ENCODE measurements at regions not wholly inside any gene's neighbourhood (a gene's known extent, or its start where the extent isn't known, plus 50 kb on each side); places are given as distances from the start of the nearest gene placed in this dataset.
"Not testable (repeated sequence)": the region's sequence is repeated elsewhere in the genome, so short reads cannot be mapped to it uniquely, and the experiment has no call there.

DNA sequence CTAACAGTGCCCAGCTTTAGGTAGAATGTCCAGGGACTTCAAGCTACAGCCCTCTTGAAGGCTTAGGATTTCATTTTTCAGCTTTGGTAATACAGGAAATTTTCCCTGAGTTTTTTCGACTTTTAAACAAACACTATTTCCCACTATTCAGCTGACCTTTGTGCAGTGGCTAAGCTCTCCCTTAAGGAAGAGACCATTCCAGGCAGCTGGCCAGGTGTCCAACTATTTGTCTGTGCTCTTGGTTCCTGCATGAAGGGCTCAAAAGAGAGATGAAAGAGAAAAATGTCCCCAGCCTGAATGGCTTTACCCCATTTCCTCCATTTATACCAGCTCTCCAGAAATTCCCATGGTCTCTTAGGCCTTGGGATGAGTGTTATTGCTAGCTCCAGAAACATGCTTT, 111.9 kb upstream of the KLF8 start:
- Mint-ChIP-seq H3K4me3 (ENCODE audit: unreplicated experiment) (no peak overlapping the region), H3K36me3 (ENCODE audit: insufficient read depth, unreplicated experiment) (no peaks in the 10 kb centered on the region), H3K27me3 (ENCODE audit: insufficient read depth, unreplicated experiment) (peaks cover 2% of the 10 kb centered on the region), H3K4me1 (ENCODE audit: insufficient read depth, unreplicated experiment) (no peaks in the 10 kb centered on the region), H3K9me3 (ENCODE audit: unreplicated experiment) (no peaks in the 10 kb centered on the region), H3K27ac (ENCODE audit: low read depth, unreplicated experiment) (no peak overlapping the region)
- TF ChIP-seq, protein P1, sequence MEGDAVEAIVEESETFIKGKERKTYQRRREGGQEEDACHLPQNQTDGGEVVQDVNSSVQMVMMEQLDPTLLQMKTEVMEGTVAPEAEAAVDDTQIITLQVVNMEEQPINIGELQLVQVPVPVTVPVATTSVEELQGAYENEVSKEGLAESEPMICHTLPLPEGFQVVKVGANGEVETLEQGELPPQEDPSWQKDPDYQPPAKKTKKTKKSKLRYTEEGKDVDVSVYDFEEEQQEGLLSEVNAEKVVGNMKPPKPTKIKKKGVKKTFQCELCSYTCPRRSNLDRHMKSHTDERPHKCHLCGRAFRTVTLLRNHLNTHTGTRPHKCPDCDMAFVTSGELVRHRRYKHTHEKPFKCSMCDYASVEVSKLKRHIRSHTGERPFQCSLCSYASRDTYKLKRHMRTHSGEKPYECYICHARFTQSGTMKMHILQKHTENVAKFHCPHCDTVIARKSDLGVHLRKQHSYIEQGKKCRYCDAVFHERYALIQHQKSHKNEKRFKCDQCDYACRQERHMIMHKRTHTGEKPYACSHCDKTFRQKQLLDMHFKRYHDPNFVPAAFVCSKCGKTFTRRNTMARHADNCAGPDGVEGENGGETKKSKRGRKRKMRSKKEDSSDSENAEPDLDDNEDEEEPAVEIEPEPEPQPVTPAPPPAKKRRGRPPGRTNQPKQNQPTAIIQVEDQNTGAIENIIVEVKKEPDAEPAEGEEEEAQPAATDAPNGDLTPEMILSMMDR (IDR thresholded peaks at IDR 0.05; ENCODE audit: unreplicated experiment), result no peak
- ChIA-PET POLR2A (no interaction called here), CTCF (no interaction called here)
- DNase-seq (ENCODE audit: unreplicated experiment), result no peak
- no TSS peak for BruUV-seq (replicated peaks)
- intact Hi-C loops (cut with micrococcal nuclease), result no loop called here

DNA sequence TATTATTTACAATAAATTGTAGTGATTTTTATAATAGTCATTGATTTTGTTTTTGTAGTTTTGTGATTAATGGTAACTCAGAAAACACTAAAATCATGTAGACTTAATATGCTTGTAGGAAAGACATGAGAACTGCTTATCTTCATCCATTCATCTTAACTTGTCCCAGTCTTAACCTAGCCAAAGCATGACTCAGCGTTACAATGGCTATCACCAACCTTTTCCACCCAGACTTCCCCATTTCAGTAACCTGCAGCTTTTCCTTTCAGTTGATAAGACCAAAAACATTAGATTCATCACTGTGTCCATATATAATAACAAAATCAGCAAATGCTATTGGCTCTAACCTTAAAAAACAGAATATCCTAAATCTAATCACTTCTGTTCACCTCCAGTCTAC, 106.2 kb upstream of the KLF8 start:
- POLR2A ChIA-PET, result no interaction called here
- CTCF ChIA-PET, result no interaction called here
- DNase-seq (ENCODE audit: unreplicated experiment), result no peak
- BruUV-seq (replicated peaks), result no TSS peak
- TF ChIP-seq, protein P1 (IDR thresholded peaks at IDR 0.05; ENCODE audit: unreplicated experiment), result no peak
- peaks cover 36% of the 10 kb centered on the region for H3K27me3 Mint-ChIP-seq (ENCODE audit: insufficient read depth, unreplicated experiment)
- H3K4me3 Mint-ChIP-seq (ENCODE audit: unreplicated experiment), result no peak overlapping the region
- no peaks in the 10 kb centered on the region for H3K4me1 Mint-ChIP-seq (ENCODE audit: insufficient read depth, unreplicated experiment)
- no peaks in the 10 kb centered on the region for H3K9me3 Mint-ChIP-seq (ENCODE audit: unreplicated experiment)
- intact Hi-C loops (cut with micrococcal nuclease), result no loop called here
- no peak overlapping the region for H3K27ac Mint-ChIP-seq (ENCODE audit: low read depth, unreplicated experiment)
- no peaks in the 10 kb centered on the region for H3K36me3 Mint-ChIP-seq (ENCODE audit: insufficient read depth, unreplicated experiment)

DNA sequence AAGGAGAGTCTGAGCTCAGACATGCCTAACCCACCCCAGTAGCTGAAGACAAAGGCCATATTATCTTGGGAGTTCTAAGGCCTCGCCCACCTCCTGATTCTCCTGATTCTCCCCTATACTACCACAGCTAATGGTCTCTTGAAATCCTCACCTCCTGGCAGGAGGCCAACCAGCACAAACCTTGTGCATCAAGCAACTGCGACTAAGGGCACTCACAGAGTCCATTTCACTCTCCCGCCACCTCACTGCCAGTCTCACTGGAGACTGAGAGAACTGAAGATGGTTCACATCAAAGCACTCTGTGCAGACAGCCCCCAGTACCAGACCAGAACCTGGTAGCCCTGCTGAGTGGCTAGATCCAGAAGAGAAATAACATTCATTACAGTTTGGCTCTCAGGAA, 102.1 kb upstream of the KLF8 start:
- intact Hi-C loops (cut with micrococcal nuclease), result no loop called here
- POLR2A ChIA-PET, result no interaction called here
- Mint-ChIP-seq H3K4me3 (ENCODE audit: unreplicated experiment) (no peak overlapping the region), H3K27me3 (ENCODE audit: insufficient read depth, unreplicated experiment) (peaks cover 60% of the 10 kb centered on the region), H3K9me3 (ENCODE audit: unreplicated experiment) (peaks cover 8% of the 10 kb centered on the region), H3K27ac (ENCODE audit: low read depth, unreplicated experiment) (no peak overlapping the region), H3K4me1 (ENCODE audit: insufficient read depth, unreplicated experiment) (no peaks in the 10 kb centered on the region), H3K36me3 (ENCODE audit: insufficient read depth, unreplicated experiment) (no peaks in the 10 kb centered on the region)
- TF ChIP-seq, protein P1 (IDR thresholded peaks at IDR 0.05; ENCODE audit: unreplicated experiment), result no peak
- CTCF ChIA-PET, result no interaction called here
- BruUV-seq (replicated peaks), result no TSS peak
- DNase-seq (ENCODE audit: unreplicated experiment), result no peak

DNA sequence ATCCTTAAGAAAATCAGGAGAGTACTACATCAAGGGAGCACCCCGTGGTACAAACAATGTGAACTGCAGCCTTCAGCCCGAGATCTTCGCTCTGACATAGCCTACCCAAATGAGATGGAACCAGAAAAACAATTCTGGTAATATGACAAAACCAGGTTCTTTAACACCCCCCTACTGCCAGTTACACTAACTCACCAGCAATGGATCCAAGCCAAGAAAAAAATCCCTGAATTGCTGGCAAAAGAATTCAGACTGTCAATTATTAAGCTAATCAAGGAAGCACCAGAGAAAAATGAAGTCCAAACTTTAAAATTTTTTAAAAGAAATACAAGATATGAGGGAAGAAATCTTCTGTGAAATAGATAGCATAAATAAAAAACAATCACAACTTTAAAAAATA, 101.7 kb upstream of the KLF8 start:
- no peak for DNase-seq (ENCODE audit: unreplicated experiment)
- H3K9me3 Mint-ChIP-seq (ENCODE audit: unreplicated experiment), result peaks cover 8% of the 10 kb centered on the region
- BruUV-seq (replicated peaks), result no TSS peak
- TF ChIP-seq, protein P1 (IDR thresholded peaks at IDR 0.05; ENCODE audit: unreplicated experiment), result no peak
- intact Hi-C loops (cut with micrococcal nuclease), result no loop called here
- no peaks in the 10 kb centered on the region for H3K36me3 Mint-ChIP-seq (ENCODE audit: insufficient read depth, unreplicated experiment)
- CTCF ChIA-PET, result interaction anchor here (0.8 kb wide), 1 partner anchor 117 kb away, joined by 3 read pairs; no protein-coding TSS in a partner anchor
- no peak overlapping the region for H3K27ac Mint-ChIP-seq (ENCODE audit: low read depth, unreplicated experiment)
- H3K27me3 Mint-ChIP-seq (ENCODE audit: insufficient read depth, unreplicated experiment), result peaks cover 56% of the 10 kb centered on the region
- H3K4me1 Mint-ChIP-seq (ENCODE audit: insufficient read depth, unreplicated experiment), result no peaks in the 10 kb centered on the region
- no peak overlapping the region for H3K4me3 Mint-ChIP-seq (ENCODE audit: unreplicated experiment)
- POLR2A ChIA-PET, result no interaction called here

DNA sequence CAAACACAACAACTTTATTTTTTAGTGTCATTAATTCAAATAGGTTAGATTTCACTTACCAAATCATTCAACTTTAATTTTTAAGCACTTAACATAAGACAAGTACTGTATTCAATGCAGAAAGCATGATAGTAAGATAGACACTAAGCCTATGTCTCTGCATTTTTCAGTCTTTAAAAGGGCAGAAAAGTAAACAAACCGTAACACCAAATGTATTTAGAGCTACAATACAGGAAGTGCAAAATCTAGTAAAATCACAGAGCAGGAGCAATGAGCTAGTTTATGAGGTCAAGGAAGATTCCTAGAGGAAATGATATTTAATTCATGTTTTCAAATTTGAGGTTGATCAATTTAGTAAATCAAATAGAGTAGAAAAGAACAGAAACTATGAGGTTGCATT, 68.0 kb upstream of the KLF8 start:
- CTCF ChIA-PET; H3K36me3 Mint-ChIP-seq (ENCODE audit: insufficient read depth, unreplicated experiment); H3K27me3 Mint-ChIP-seq (ENCODE audit: insufficient read depth, unreplicated experiment); H3K4me3 Mint-ChIP-seq (ENCODE audit: unreplicated experiment); H3K27ac Mint-ChIP-seq (ENCODE audit: low read depth, unreplicated experiment); intact Hi-C loops (cut with micrococcal nuclease); H3K4me1 Mint-ChIP-seq (ENCODE audit: insufficient read depth, unreplicated experiment); POLR2A ChIA-PET; DNase-seq (ENCODE audit: unreplicated experiment); BruUV-seq (replicated peaks): not testable (repeated sequence)
- peaks cover 14% of the 10 kb centered on the region for H3K9me3 Mint-ChIP-seq (ENCODE audit: unreplicated experiment)

Data from MCF 10A (cell line).